ENCODE measurements at regions not wholly inside any gene's neighbourhood (a gene's known extent, or its start where the extent isn't known, plus 50 kb on each side); places are given as distances from the start of the nearest gene placed in this dataset.

- TF ChIP-seq CTCF (conservative IDR thresholded peaks at IDR 0.05; ENCODE audit: low read length) (no peak), EZH2phosphoT487 (IDR thresholded peaks at IDR 0.05; ENCODE audit: borderline replicate concordance, low read depth, low read length) (no peak)
These were observed 545.1 kb downstream of the PLPP3 start for GRCh38 chr1:56034222-56034621.
